ENCODE measurements at regions not wholly inside any gene's neighbourhood (a gene's known extent, or its start where the extent isn't known, plus 50 kb on each side); places are given as distances from the start of the nearest gene placed in this dataset.

- TF ChIP-seq CTCF (IDR thresholded peaks at IDR 0.05; ENCODE audit: low read depth, low read length): no peak
- Histone ChIP-seq H3K9me3 (ENCODE audit: severe bottlenecking) (no peaks in the 10 kb centered on the region), H3K4me3 (ENCODE audit: low read depth, low read length) (no peak overlapping the region), H3K36me3 (no peaks in the 10 kb centered on the region), H3K27me3 (ENCODE audit: insufficient read depth, low read depth, severe bottlenecking) (peaks cover 77% of the 10 kb centered on the region), H3K27ac (no peak overlapping the region)
- no peak for DNase-seq
Measured at GRCh38 chr20:51287628-51288413, 254.7 kb downstream of the NFATC2 start.

GRCh38 chr20:51286758-51287157 lies 255.8 kb downstream of the NFATC2 start:
- Histone ChIP-seq H3K9me3 (ENCODE audit: severe bottlenecking) (no peaks in the 10 kb centered on the region), H3K27me3 (ENCODE audit: insufficient read depth, low read depth, severe bottlenecking) (peaks cover 76% of the 10 kb centered on the region), H3K4me3 (ENCODE audit: low read depth, low read length) (no peak overlapping the region), H3K36me3 (no peaks in the 10 kb centered on the region), H3K27ac (no peak overlapping the region)
- no peak for DNase-seq
- no peak for TF ChIP-seq CTCF (IDR thresholded peaks at IDR 0.05; ENCODE audit: low read depth, low read length)

- no peak for DNase-seq
- no peak overlapping the region for H3K27ac ChIP-seq
- no peak overlapping the region for H3K4me3 ChIP-seq (ENCODE audit: low read depth, low read length)
- H3K36me3 ChIP-seq: no peaks in the 10 kb centered on the region
- no peaks in the 10 kb centered on the region for H3K9me3 ChIP-seq (ENCODE audit: severe bottlenecking)
- TF ChIP-seq CTCF (IDR thresholded peaks at IDR 0.05; ENCODE audit: low read depth, low read length): no peak
- peaks cover 75% of the 10 kb centered on the region for H3K27me3 ChIP-seq (ENCODE audit: insufficient read depth, low read depth, severe bottlenecking)
Measured at GRCh38 chr20:51285684-51286083, 256.8 kb downstream of the NFATC2 start.

- no peaks in the 10 kb centered on the region for H3K36me3 ChIP-seq
- no peak overlapping the region for H3K4me3 ChIP-seq (ENCODE audit: low read depth, low read length)
- TF ChIP-seq CTCF (IDR thresholded peaks at IDR 0.05; ENCODE audit: low read depth, low read length): no peak
- DNase-seq: no peak
- H3K9me3 ChIP-seq (ENCODE audit: severe bottlenecking): peaks cover 3% of the 10 kb centered on the region
- peaks cover 75% of the 10 kb centered on the region for H3K27me3 ChIP-seq (ENCODE audit: insufficient read depth, low read depth, severe bottlenecking)
- H3K27ac ChIP-seq: no peak overlapping the region
Measured at GRCh38 chr20:51284871-51285270, 257.6 kb downstream of the NFATC2 start.

GRCh38 chr20:51284176-51284575 lies 258.3 kb downstream of the NFATC2 start:
- no peak for TF ChIP-seq CTCF (IDR thresholded peaks at IDR 0.05; ENCODE audit: low read depth, low read length)
- no peak for DNase-seq
- Histone ChIP-seq H3K27me3 (ENCODE audit: insufficient read depth, low read depth, severe bottlenecking) (peaks cover 76% of the 10 kb centered on the region), H3K9me3 (ENCODE audit: severe bottlenecking) (peaks cover 4% of the 10 kb centered on the region), H3K36me3 (no peaks in the 10 kb centered on the region), H3K4me3 (ENCODE audit: low read depth, low read length) (no peak overlapping the region), H3K27ac (no peak overlapping the region)

GRCh38 chr20:51281521-51281920 lies 258.6 kb upstream of the KCNG1 start:
- Histone ChIP-seq H3K36me3 (no peaks in the 10 kb centered on the region), H3K27ac (no peak overlapping the region), H3K4me3 (ENCODE audit: low read depth, low read length) (no peak overlapping the region), H3K9me3 (ENCODE audit: severe bottlenecking) (peaks cover 4% of the 10 kb centered on the region), H3K27me3 (ENCODE audit: insufficient read depth, low read depth, severe bottlenecking) (peaks cover 84% of the 10 kb centered on the region)
- no peak for TF ChIP-seq CTCF (IDR thresholded peaks at IDR 0.05; ENCODE audit: low read depth, low read length)
- no peak for DNase-seq

Data from WERI-Rb-1 (cell line).